B cell (primary cell): ENCODE measurements at regions not wholly inside any gene's neighbourhood (a gene's known extent, or its start where the extent isn't known, plus 50 kb on each side); places are given as distances from the start of the nearest gene placed in this dataset.

ENCODE experiments used
- EZH2 ChIP-seq: IDR thresholded peaks from 2 replicates; pipeline ENCODE4 v1.6.1; 2012; ENCODE audit warnings: borderline replicate concordance, low read depth, mild to moderate bottlenecking, moderate library complexity, low read length; ENCODE audit not compliant: insufficient read depth, poor library complexity, severe bottlenecking
- TF ChIP-seq, protein P1 (sequence below): fragments of 200-600 bp; IDR thresholded peaks from one replicate; pipeline ENCODE4 v1.8.0; 2022; ENCODE audit warnings: antibody characterized with exemption, mild to moderate bottlenecking

DNA sequence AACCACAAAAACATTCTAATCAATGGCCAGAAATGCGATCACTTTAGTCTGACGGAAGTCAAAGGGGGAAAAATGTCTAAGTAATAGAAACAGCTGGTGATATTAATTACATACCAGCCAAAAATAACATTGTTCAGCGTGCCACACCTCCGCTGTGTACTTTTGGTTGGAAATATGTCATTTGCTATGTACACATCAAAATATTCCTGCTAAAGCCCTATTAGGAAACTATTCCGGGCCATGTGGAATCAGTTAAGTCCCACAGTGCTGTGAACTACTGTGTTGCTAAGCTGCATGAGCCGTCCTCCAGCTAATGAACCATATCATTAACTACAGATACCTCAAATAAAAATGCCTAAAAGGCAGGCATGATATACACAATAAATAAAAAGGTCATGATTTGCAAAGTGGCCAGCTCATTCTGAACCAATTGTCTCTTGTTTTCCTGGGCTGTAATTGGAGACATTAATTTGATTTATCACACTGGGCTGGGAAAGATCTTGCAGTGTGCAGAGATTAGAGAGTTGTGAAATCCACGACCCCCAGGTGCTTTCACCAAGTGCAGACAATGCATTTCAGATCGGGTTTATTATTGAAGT, 200.5 kb upstream of the LRTM1 start:
- TF ChIP-seq, protein P1, sequence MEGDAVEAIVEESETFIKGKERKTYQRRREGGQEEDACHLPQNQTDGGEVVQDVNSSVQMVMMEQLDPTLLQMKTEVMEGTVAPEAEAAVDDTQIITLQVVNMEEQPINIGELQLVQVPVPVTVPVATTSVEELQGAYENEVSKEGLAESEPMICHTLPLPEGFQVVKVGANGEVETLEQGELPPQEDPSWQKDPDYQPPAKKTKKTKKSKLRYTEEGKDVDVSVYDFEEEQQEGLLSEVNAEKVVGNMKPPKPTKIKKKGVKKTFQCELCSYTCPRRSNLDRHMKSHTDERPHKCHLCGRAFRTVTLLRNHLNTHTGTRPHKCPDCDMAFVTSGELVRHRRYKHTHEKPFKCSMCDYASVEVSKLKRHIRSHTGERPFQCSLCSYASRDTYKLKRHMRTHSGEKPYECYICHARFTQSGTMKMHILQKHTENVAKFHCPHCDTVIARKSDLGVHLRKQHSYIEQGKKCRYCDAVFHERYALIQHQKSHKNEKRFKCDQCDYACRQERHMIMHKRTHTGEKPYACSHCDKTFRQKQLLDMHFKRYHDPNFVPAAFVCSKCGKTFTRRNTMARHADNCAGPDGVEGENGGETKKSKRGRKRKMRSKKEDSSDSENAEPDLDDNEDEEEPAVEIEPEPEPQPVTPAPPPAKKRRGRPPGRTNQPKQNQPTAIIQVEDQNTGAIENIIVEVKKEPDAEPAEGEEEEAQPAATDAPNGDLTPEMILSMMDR, result no peak
- TF ChIP-seq EZH2, result no peak
